ENCODE measurements at regions not wholly inside any gene's neighbourhood (a gene's known extent, or its start where the extent isn't known, plus 50 kb on each side); places are given as distances from the start of the nearest gene placed in this dataset.

DNA sequence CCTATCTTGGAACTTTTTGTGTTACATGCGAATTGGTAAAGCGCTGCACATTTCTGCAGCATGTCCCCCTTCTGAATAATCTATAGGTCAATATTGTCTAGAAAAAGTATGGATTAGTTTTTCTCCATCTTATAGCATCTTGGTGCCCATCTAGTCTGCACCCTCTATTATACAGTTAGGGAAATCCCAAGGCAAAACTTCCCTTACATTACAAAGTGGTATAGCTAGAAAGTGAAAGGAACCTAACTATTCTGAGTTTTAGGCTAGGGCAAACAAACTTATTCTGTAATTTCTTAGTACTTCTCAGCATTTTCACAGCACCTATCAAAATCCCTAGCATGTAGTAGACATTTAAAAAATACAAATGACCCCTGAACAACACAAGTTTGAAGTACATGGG, 133.5 kb upstream of the CCDC28A start:
- Histone ChIP-seq H3K27me3 (no peaks in the 10 kb centered on the region), H3K27ac (no peak overlapping the region), H3K36me3 (no peaks in the 10 kb centered on the region), H3K9me3 (no peaks in the 10 kb centered on the region), H3K4me3 (no peak overlapping the region), H3K4me1 (no peaks in the 10 kb centered on the region)
- TF ChIP-seq, protein P1, sequence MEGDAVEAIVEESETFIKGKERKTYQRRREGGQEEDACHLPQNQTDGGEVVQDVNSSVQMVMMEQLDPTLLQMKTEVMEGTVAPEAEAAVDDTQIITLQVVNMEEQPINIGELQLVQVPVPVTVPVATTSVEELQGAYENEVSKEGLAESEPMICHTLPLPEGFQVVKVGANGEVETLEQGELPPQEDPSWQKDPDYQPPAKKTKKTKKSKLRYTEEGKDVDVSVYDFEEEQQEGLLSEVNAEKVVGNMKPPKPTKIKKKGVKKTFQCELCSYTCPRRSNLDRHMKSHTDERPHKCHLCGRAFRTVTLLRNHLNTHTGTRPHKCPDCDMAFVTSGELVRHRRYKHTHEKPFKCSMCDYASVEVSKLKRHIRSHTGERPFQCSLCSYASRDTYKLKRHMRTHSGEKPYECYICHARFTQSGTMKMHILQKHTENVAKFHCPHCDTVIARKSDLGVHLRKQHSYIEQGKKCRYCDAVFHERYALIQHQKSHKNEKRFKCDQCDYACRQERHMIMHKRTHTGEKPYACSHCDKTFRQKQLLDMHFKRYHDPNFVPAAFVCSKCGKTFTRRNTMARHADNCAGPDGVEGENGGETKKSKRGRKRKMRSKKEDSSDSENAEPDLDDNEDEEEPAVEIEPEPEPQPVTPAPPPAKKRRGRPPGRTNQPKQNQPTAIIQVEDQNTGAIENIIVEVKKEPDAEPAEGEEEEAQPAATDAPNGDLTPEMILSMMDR (IDR thresholded peaks at IDR 0.05): no peak
- DNase-seq: no peak
- intact Hi-C loops (cut with DNase I; ENCODE audit: low total_unique reads): no loop called here

DNA sequence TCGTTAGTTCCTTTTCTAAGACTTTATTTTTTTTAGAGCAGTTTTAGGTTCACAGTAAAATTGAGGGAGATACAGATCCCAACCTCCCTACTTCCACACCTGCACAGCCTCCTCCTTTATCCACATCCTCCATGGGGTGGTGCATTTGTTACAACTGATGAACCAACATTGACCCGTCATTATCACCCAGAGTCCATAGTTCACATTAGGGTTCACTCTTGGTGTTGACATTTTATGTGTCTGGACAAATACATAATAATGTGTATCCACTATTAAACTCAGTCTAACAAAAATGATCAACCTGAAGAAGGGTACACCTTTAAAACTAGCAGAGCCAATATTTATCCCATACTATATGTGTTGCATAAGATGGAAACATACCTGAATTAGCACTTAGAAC, 130.4 kb upstream of the CCDC28A start:
- Histone ChIP-seq H3K4me1 (peaks cover 0 to 4% (median 0%) of the 10 kb centered on the region in 4 donors), H3K27me3 (no peaks in the 10 kb centered on the region), H3K36me3 (no peaks in the 10 kb centered on the region), H3K27ac (no peak overlapping the region), H3K9me3 (no peaks in the 10 kb centered on the region), H3K4me3 (no peak overlapping the region)
- TF ChIP-seq, protein P1 (IDR thresholded peaks at IDR 0.05): no peak
- intact Hi-C loops (cut with DNase I; ENCODE audit: low total_unique reads): no loop called here
- no peak for DNase-seq

DNA sequence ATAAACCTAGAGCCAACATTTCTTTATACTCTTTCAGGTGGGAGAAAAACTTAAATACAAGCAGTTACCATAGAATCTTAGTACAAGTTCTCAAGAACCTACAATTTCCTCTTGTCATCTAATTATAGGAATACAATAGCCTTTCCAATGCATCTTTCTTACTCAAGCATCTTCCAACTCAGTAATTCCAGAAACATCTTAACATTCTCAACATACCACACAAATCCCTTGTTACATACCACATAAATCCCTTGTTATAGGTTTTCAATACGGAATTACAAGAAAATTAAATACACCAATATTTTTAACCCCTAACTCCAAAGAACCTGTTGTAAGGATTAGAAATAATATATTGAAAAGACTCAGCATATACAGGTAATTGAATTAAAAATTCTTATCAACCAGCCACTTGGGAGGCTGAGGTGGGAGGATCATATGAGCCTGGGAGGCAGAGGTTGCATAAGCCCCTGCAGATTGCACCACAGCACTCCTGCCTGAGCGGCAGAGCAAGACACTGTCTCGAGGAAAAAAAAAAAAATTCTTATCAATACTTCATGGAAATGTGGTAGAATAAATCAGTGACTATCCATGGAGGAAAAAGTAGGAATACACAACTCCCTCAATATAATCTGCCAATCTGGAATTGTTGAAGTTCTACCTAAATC, 127.5 kb upstream of the CCDC28A start:
- no peaks in the 10 kb centered on the region for H3K27me3 ChIP-seq
- H3K9me3 ChIP-seq: no peaks in the 10 kb centered on the region
- peaks cover 0 to 4% (median 0%) of the 10 kb centered on the region in 4 donors for H3K4me1 ChIP-seq
- no peaks in the 10 kb centered on the region for H3K36me3 ChIP-seq
- intact Hi-C loops (cut with DNase I; ENCODE audit: low total_unique reads): no loop called here
- TF ChIP-seq, protein P1 (IDR thresholded peaks at IDR 0.05): no peak
- DNase-seq: no peak
- H3K4me3 ChIP-seq: no peak overlapping the region
- no peak overlapping the region for H3K27ac ChIP-seq

DNA sequence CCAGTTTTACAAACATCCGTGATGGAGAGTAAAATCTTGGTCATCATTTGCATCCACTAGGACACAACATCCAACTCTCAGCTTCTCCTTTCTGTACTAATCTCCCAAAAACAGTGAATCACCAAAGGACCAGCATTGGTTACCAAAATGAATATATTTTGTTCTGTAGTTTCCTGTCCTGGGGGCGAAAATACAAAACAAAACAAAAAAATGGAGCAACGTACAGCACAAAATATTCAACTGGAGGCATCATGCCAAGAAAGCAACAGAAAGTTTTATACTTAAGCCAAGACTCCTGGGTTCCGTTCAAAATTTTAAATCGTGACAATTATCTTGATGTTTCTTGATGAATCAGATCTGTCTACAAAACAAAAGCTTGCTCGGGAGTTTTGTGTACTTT, 126.6 kb upstream of the CCDC28A start:
- no peaks in the 10 kb centered on the region for H3K27me3 ChIP-seq
- TF ChIP-seq, protein P1 (IDR thresholded peaks at IDR 0.05): no peak
- DNase-seq: no peak
- intact Hi-C loops (cut with DNase I; ENCODE audit: low total_unique reads): no loop called here
- no peaks in the 10 kb centered on the region for H3K36me3 ChIP-seq
- H3K4me1 ChIP-seq: peaks cover 0 to 4% (median 0%) of the 10 kb centered on the region in 4 donors
- H3K4me3 ChIP-seq: no peak overlapping the region
- no peak overlapping the region for H3K27ac ChIP-seq
- H3K9me3 ChIP-seq: no peaks in the 10 kb centered on the region

DNA sequence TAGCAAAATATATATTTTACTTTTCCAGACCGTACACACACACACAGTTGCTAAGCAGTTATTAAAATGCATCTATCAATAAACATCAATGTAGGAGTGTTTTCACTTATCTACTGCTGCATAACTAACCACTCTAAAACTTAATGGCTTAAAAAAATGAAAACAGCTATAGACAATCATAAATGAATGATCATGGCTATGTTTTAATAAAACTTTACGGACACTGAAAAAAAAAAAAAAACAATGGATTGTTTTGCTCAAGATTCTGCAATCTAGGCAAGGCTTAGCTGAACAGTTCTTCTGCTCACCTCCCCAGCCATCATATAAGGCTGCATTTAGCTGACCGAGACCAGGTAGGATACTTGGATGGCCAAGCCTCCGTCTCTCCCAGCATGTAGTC, 125.4 kb upstream of the CCDC28A start:
- Histone ChIP-seq H3K27ac (no peak overlapping the region), H3K4me1 (peaks cover 0 to 7% (median 1%) of the 10 kb centered on the region in 4 donors), H3K9me3 (no peaks in the 10 kb centered on the region), H3K4me3 (no peak overlapping the region), H3K27me3 (no peaks in the 10 kb centered on the region), H3K36me3 (no peaks in the 10 kb centered on the region)
- no peak for DNase-seq
- intact Hi-C loops (cut with DNase I; ENCODE audit: low total_unique reads): no loop called here
- TF ChIP-seq, protein P1 (IDR thresholded peaks at IDR 0.05): no peak

DNA sequence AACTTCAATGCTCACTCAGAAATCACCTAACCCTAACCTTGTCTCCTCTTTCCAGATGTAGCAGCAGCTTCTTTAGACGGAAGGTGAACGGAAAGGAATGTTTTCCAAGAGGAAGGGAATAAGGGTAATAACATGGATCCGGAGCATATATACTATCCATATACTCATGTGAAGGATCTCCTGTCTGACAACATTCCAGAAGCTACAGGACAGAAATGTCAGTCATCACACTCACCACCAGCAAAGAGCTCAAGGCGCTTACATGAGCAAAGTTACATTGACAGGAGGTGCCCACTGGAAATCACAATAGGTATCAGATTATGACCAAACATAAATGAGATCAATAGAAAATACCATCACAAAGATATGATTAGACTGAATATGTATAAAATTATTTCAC, 122.1 kb upstream of the CCDC28A start:
- intact Hi-C loops (cut with DNase I; ENCODE audit: low total_unique reads): no loop called here
- no peak for DNase-seq
- H3K27me3 ChIP-seq: no peaks in the 10 kb centered on the region

More for the DNA sequence above, 122.1 kb upstream of the CCDC28A start:
- Histone ChIP-seq H3K36me3 (no peaks in the 10 kb centered on the region), H3K4me3 (no peak overlapping the region), H3K4me1 (peaks cover 0 to 17% (median 8%) of the 10 kb centered on the region in 4 donors), H3K9me3 (no peaks in the 10 kb centered on the region), H3K27ac (no peak overlapping the region)
- TF ChIP-seq, protein P1 (IDR thresholded peaks at IDR 0.05): no peak

Data from tibial artery (tissue), 4 donors.